ENCODE measurements at regions not wholly inside any gene's neighbourhood (a gene's known extent, or its start where the extent isn't known, plus 50 kb on each side); places are given as distances from the start of the nearest gene placed in this dataset.

DNA sequence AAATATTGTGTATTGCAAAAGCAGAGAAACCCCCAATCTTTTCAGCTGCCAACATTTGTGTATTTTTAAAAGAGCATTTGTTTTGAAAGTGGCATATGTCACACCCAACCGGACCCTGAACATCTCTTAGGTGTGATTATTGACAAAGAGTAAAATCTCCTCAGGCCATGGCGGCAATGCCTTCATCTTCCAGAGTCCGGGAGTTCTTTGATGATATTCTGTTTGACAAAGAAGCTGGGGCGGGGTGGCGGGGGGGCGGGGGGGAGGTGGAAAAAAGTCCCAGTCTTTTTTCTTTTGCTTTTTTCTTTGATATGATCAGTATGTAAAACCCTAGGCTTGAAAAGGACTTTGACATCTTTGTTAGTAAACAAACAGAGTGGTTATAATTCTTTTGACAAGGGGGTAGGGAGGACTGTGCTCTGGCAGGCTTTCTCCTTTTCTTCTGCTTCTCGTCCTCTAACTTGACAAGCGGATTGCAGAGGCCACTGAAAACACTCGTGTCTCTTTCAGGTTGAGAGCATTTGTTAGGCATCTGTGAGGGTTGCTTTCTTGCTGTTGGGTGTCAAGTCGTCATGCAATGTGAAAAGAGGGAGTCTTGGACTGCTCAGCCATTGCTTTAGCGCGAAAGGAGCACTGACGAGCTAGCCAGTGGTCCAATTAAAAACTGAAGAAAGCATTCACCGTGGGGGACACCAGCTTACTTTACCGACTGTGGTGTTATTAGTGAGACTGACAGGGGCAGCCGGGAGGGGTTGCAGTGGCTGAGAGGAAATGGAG is 243.2 kb downstream of the NSUN3 start:
- Mint-ChIP-seq H3K9me3 (no peaks in the 10 kb centered on the region), H3K4me1 (ENCODE audit: low read depth) (no peaks in the 10 kb centered on the region), H3K4me3 (no peak overlapping the region), H3K27me3 (ENCODE audit: insufficient read depth) (peaks cover 1% of the 10 kb centered on the region), H3K36me3 (ENCODE audit: low read depth) (no peaks in the 10 kb centered on the region), H3K27ac (no peak overlapping the region)
- no peak for TF ChIP-seq CTCF (IDR thresholded peaks at IDR 0.05)
- DNase-seq = no peak

- peaks cover 1% of the 10 kb centered on the region for H3K27me3 Mint-ChIP-seq (ENCODE audit: insufficient read depth)
- no peaks in the 10 kb centered on the region for H3K36me3 Mint-ChIP-seq (ENCODE audit: low read depth)
Measured at GRCh38 chr3:94307588-94307987, 244.7 kb downstream of the NSUN3 start.

DNA sequence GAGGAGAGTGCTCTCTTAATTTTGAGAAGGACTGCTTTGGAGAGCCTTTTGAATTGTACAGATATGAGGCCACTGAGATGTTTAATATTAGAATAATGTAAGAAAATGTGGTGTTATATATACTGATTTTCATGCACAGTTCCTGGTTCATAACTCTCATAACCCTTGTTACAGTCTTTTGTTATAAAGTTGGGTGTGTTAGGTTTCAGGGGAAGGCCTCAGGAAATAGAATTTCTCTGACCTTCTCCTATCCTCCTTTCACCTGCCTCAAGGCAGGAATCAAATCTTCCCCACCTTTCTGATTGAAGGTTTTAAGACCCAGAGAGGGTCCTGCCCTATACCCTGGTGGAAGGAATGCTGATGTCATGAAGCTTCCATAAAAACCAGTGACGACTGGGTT is 245.9 kb downstream of the NSUN3 start:
- peaks cover 1% of the 10 kb centered on the region for H3K27me3 Mint-ChIP-seq (ENCODE audit: insufficient read depth)
- no peaks in the 10 kb centered on the region for H3K9me3 Mint-ChIP-seq
- no peak overlapping the region for H3K4me3 Mint-ChIP-seq
- no peaks in the 10 kb centered on the region for H3K4me1 Mint-ChIP-seq (ENCODE audit: low read depth)
- H3K27ac Mint-ChIP-seq = no peak overlapping the region
- H3K36me3 Mint-ChIP-seq (ENCODE audit: low read depth) = no peaks in the 10 kb centered on the region
- DNase-seq = no peak
- TF ChIP-seq CTCF (IDR thresholded peaks at IDR 0.05) = no peak

More at GRCh38 chr3:94307588-94307987, 244.7 kb downstream of the NSUN3 start:
- Mint-ChIP-seq H3K4me3 (no peak overlapping the region), H3K27ac (no peak overlapping the region), H3K9me3 (no peaks in the 10 kb centered on the region), H3K4me1 (ENCODE audit: low read depth) (no peaks in the 10 kb centered on the region)
- TF ChIP-seq CTCF (IDR thresholded peaks at IDR 0.05) = no peak
- no peak for DNase-seq

- Mint-ChIP-seq H3K4me1 (ENCODE audit: low read depth) (no peaks in the 10 kb centered on the region), H3K4me3 (no peak overlapping the region), H3K36me3 (ENCODE audit: low read depth) (no peaks in the 10 kb centered on the region), H3K27ac (no peak overlapping the region), H3K27me3 (ENCODE audit: insufficient read depth) (peaks cover 1% of the 10 kb centered on the region), H3K9me3 (no peaks in the 10 kb centered on the region)
- no peak for DNase-seq
- no peak for TF ChIP-seq CTCF (IDR thresholded peaks at IDR 0.05)
Measured at GRCh38 chr3:94310341-94311135, 247.7 kb downstream of the NSUN3 start.

- Mint-ChIP-seq H3K4me1 (ENCODE audit: low read depth) (no peaks in the 10 kb centered on the region), H3K27me3 (ENCODE audit: insufficient read depth) (no peaks in the 10 kb centered on the region), H3K27ac (no peak overlapping the region), H3K4me3 (no peak overlapping the region), H3K9me3 (no peaks in the 10 kb centered on the region), H3K36me3 (ENCODE audit: low read depth) (no peaks in the 10 kb centered on the region)
- no peak for DNase-seq
- TF ChIP-seq CTCF (IDR thresholded peaks at IDR 0.05) = no peak
Measured at GRCh38 chr3:94311651-94312050, 248.8 kb downstream of the NSUN3 start.

Measured in HFFc6 (cell line).